ENCODE measurements at regions not wholly inside any gene's neighbourhood (a gene's known extent, or its start where the extent isn't known, plus 50 kb on each side); places are given as distances from the start of the nearest gene placed in this dataset.

DNA sequence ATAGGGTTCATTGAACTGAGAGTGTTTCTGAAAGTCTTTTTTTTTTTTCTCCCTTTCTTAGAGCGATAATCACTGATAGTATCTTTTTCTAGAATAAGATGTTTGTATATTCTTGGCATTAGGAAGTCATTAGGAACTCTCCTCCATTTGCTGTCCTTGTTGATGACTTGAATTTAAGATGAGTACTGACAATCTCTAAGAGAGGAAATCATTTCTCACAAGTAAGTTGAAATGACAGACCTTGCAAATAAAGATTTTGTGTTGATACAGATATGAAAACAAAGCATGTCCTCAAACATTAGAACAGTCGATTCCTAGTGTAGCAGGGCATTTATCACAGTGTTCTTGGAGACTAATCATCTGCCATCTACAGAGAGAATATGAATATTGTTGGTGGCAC lies 458.4 kb upstream of the SYT1 start:
- Histone ChIP-seq H3K36me3 (ENCODE audit: control insufficient read depth in 2 of 2, extremely low read depth in 1 of 2, insufficient read depth in 2 of 2, low read length in 2 of 2) (no peaks in the 10 kb centered on the region), H2AFZ (ENCODE audit: low read depth, low read length) (no peak overlapping the region), H3K9me1 (replicated peaks; ENCODE audit: control insufficient read depth, extremely low read depth, insufficient read depth, low read length) (no peaks in the 10 kb centered on the region), H4K20me1 (replicated peaks; ENCODE audit: control insufficient read depth, extremely low read depth, insufficient read depth, low read length) (no peaks in the 10 kb centered on the region), H3K4me2 (ENCODE audit: insufficient read depth, low read length) (no peak overlapping the region), H3K27me3 (ENCODE audit: control insufficient read depth in 2 of 2, insufficient read depth in 2 of 2, low read length in 2 of 2) (peaks cover 0 to 3% of the 10 kb centered on the region in 2 experiments), H3K9me3 (replicated peaks; ENCODE audit: control insufficient read depth, insufficient read depth, low read length) (no peaks in the 10 kb centered on the region), H3K79me2 (ENCODE audit: control insufficient read depth, insufficient read depth, low read length) (no peaks in the 10 kb centered on the region), H3K27ac (ENCODE audit: insufficient read depth, low read depth, low read length) (no peak overlapping the region), H3K4me3 (replicated peaks in 1 of 3; ENCODE audit: insufficient read depth in 1 of 3, low read depth in 1 of 3, low read length in 3 of 3) (no peak overlapping the region), H3K4me1 (ENCODE audit: control insufficient read depth, extremely low read depth, insufficient read depth, low read length) (no peaks in the 10 kb centered on the region), H3K9ac (replicated peaks; ENCODE audit: extremely low read depth, insufficient read depth, low read length) (no peak overlapping the region)
- TF ChIP-seq POLR2AphosphoS5 (IDR thresholded peaks at IDR 0.05; ENCODE audit: insufficient read depth, low read depth, low read length): no peak
- no peak for TF ChIP-seq EZH2 (IDR thresholded peaks at IDR 0.05; ENCODE audit: borderline replicate concordance, low read depth, low read length, severe bottlenecking)
- DNase-seq (ENCODE audit: low read depth, low spot score) (no peak), FAIRE-seq (no peak)
- intact Hi-C loops (cut with micrococcal nuclease) (no loop called here), dilution Hi-C loops (cut with MboI; ENCODE audit: extremely low pct_ligation_motif_present, low sequenced_read_pairs) (no loop called here)
- no TSS peak for BruUV-seq (replicated peaks)
- ChIA-PET CTCF (interaction anchor here (0.9 to 1.3 kb wide), 2 partner anchors 10 to 11 kb away, joined by 3 read pairs; no protein-coding TSS in a partner anchor), POLR2A (no interaction called here)

DNA sequence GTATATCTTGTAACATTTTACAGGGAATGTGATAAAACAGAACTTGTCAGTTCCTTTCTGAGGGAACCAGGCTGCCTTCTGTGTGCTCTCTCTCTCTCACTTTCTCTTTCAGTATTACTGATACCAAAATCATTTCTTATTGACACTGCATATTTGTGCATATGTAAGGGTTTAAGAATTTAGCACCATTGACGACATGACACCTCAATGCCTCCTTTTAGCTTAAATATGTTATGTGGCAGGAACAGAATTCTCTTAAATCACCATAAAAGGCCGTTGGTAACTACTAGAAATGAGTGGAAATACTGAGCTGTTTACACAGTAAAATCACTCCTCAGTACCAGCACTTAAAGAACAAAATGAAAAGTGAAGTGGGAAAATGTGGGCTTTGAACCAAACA lies 457.7 kb upstream of the SYT1 start:
- BruUV-seq (replicated peaks): no TSS peak
- Histone ChIP-seq H3K4me2 (ENCODE audit: insufficient read depth, low read length) (no peak overlapping the region), H3K36me3 (ENCODE audit: control insufficient read depth in 2 of 2, extremely low read depth in 1 of 2, insufficient read depth in 2 of 2, low read length in 2 of 2) (no peaks in the 10 kb centered on the region), H3K27ac (ENCODE audit: insufficient read depth, low read depth, low read length) (no peak overlapping the region), H2AFZ (ENCODE audit: low read depth, low read length) (no peak overlapping the region), H3K9me3 (replicated peaks; ENCODE audit: control insufficient read depth, insufficient read depth, low read length) (no peaks in the 10 kb centered on the region), H3K4me3 (replicated peaks in 1 of 3; ENCODE audit: insufficient read depth in 1 of 3, low read depth in 1 of 3, low read length in 3 of 3) (no peak overlapping the region), H3K9me1 (replicated peaks; ENCODE audit: control insufficient read depth, extremely low read depth, insufficient read depth, low read length) (no peaks in the 10 kb centered on the region), H3K9ac (replicated peaks; ENCODE audit: extremely low read depth, insufficient read depth, low read length) (no peak overlapping the region), H3K79me2 (ENCODE audit: control insufficient read depth, insufficient read depth, low read length) (no peaks in the 10 kb centered on the region), H4K20me1 (replicated peaks; ENCODE audit: control insufficient read depth, extremely low read depth, insufficient read depth, low read length) (no peaks in the 10 kb centered on the region), H3K4me1 (ENCODE audit: control insufficient read depth, extremely low read depth, insufficient read depth, low read length) (no peaks in the 10 kb centered on the region), H3K27me3 (ENCODE audit: control insufficient read depth in 2 of 2, insufficient read depth in 2 of 2, low read length in 2 of 2) (peaks cover 0 to 3% of the 10 kb centered on the region in 2 experiments)
- intact Hi-C loops (cut with micrococcal nuclease): no loop called here
- dilution Hi-C loops (cut with MboI; ENCODE audit: extremely low pct_ligation_motif_present, low sequenced_read_pairs): no loop called here
- no peak for TF ChIP-seq POLR2A (IDR thresholded peaks at IDR 0.05; ENCODE audit: low read depth, low read length)
- TF ChIP-seq POLR2AphosphoS5 (IDR thresholded peaks at IDR 0.05; ENCODE audit: insufficient read depth, low read depth, low read length): no peak
- no peak for TF ChIP-seq FOS (IDR thresholded peaks at IDR 0.05; ENCODE audit: borderline replicate concordance, insufficient read depth, low read length)
- no peak for TF ChIP-seq EZH2 (IDR thresholded peaks at IDR 0.05; ENCODE audit: borderline replicate concordance, low read depth, low read length, severe bottlenecking)
- TF ChIP-seq MYC (IDR thresholded peaks at IDR 0.05; ENCODE audit: low read depth, low read length): no peak
- no peak for TF ChIP-seq JUN (IDR thresholded peaks at IDR 0.05; ENCODE audit: borderline replicate concordance, insufficient read depth, insufficient read length, low read depth)
- TF ChIP-seq MAX (IDR thresholded peaks at IDR 0.05; ENCODE audit: insufficient read depth, insufficient read length): no peak
- TF ChIP-seq GATA2 (IDR thresholded peaks at IDR 0.05; ENCODE audit: insufficient read depth, insufficient read length, low read depth, low read length): no peak
- TF ChIP-seq CTCF (IDR thresholded peaks at IDR 0.05; ENCODE audit: extremely low read depth in 1 of 2, insufficient read depth in 1 of 2, low read depth in 1 of 2, low read length in 2 of 2): no peak
- ChIA-PET CTCF (interaction anchor here (0.9 to 1.3 kb wide), 3 partner anchors 11 to 14 kb away, joined by 3 read pairs; no protein-coding TSS in a partner anchor), POLR2A (no interaction called here)
- FAIRE-seq (no peak), DNase-seq (ENCODE audit: low read depth, low spot score) (no peak)
